ENCODE measurements at regions not wholly inside any gene's neighbourhood (a gene's known extent, or its start where the extent isn't known, plus 50 kb on each side); places are given as distances from the start of the nearest gene placed in this dataset.

GRCh38 chr13:99895444-99896368 is 75.9 kb downstream of the ZIC5 start:
- Histone ChIP-seq H2AFZ (ENCODE audit: low read depth, low read length) (no peak overlapping the region), H3K27ac (ENCODE audit: low read length) (no peak overlapping the region), H3K79me2 (ENCODE audit: low read length) (no peaks in the 10 kb centered on the region), H3K4me2 (ENCODE audit: low read length) (no peak overlapping the region), H4K20me1 (ENCODE audit: insufficient read depth, low read length) (no peaks in the 10 kb centered on the region), H3K36me3 (replicated peaks; ENCODE audit: low read depth, low read length) (no peaks in the 10 kb centered on the region), H3K9me3 (ENCODE audit: insufficient read depth, low read length) (no peaks in the 10 kb centered on the region), H3K4me1 (ENCODE audit: low read length) (peaks cover 21% of the 10 kb centered on the region), H3K27me3 (ENCODE audit: low read depth, low read length) (peaks cover 11% of the 10 kb centered on the region), H3K9ac (ENCODE audit: low read length) (no peak overlapping the region), H3K4me3 (ENCODE audit: low read length) (no peak overlapping the region)
- TF ChIP-seq CTCF (IDR thresholded peaks at IDR 0.05; ENCODE audit: low read depth, low read length) (no peak), EZH2phosphoT487 (IDR thresholded peaks at IDR 0.05; ENCODE audit: low read depth) (no peak)

GRCh38 chr13:99894840-99895443 is 76.6 kb downstream of the ZIC5 start:
- Histone ChIP-seq H3K4me2 (ENCODE audit: low read length) (no peak overlapping the region), H3K79me2 (ENCODE audit: low read length) (no peaks in the 10 kb centered on the region), H3K9me3 (ENCODE audit: insufficient read depth, low read length) (no peaks in the 10 kb centered on the region), H3K4me1 (ENCODE audit: low read length) (peaks cover 18% of the 10 kb centered on the region), H3K9ac (ENCODE audit: low read length) (no peak overlapping the region), H2AFZ (ENCODE audit: low read depth, low read length) (no peak overlapping the region), H3K4me3 (ENCODE audit: low read length) (no peak overlapping the region), H3K27me3 (ENCODE audit: low read depth, low read length) (peaks cover 11% of the 10 kb centered on the region), H4K20me1 (ENCODE audit: insufficient read depth, low read length) (no peaks in the 10 kb centered on the region), H3K36me3 (replicated peaks; ENCODE audit: low read depth, low read length) (no peaks in the 10 kb centered on the region), H3K27ac (ENCODE audit: low read length) (no peak overlapping the region)
- TF ChIP-seq CTCF (IDR thresholded peaks at IDR 0.05; ENCODE audit: low read depth, low read length) (no peak), EZH2phosphoT487 (IDR thresholded peaks at IDR 0.05; ENCODE audit: low read depth) (no peak)

GRCh38 chr13:99894105-99894839 is 77.3 kb downstream of the ZIC5 start:
- H3K79me2 ChIP-seq (ENCODE audit: low read length): no peaks in the 10 kb centered on the region
- H3K9ac ChIP-seq (ENCODE audit: low read length): no peak overlapping the region
- no peaks in the 10 kb centered on the region for H3K9me3 ChIP-seq (ENCODE audit: insufficient read depth, low read length)
- H3K4me3 ChIP-seq (ENCODE audit: low read length): no peak overlapping the region
- H3K4me2 ChIP-seq (ENCODE audit: low read length): no peak overlapping the region
- no peak for TF ChIP-seq EZH2phosphoT487 (IDR thresholded peaks at IDR 0.05; ENCODE audit: low read depth)
- TF ChIP-seq CTCF (IDR thresholded peaks at IDR 0.05; ENCODE audit: low read depth, low read length): no peak
- peaks cover 18% of the 10 kb centered on the region for H3K4me1 ChIP-seq (ENCODE audit: low read length)
- H4K20me1 ChIP-seq (ENCODE audit: insufficient read depth, low read length): no peaks in the 10 kb centered on the region
- no peak overlapping the region for H3K27ac ChIP-seq (ENCODE audit: low read length)
- no peaks in the 10 kb centered on the region for H3K36me3 ChIP-seq (replicated peaks; ENCODE audit: low read depth, low read length)
- H3K27me3 ChIP-seq (ENCODE audit: low read depth, low read length): peaks cover 11% of the 10 kb centered on the region
- H2AFZ ChIP-seq (ENCODE audit: low read depth, low read length): no peak overlapping the region

GRCh38 chr13:99893567-99893966 is 78.0 kb downstream of the ZIC5 start:
- Histone ChIP-seq H3K36me3 (replicated peaks; ENCODE audit: low read depth, low read length) (no peaks in the 10 kb centered on the region), H3K27ac (ENCODE audit: low read length) (no peak overlapping the region), H3K4me1 (ENCODE audit: low read length) (peaks cover 18% of the 10 kb centered on the region), H3K79me2 (ENCODE audit: low read length) (no peaks in the 10 kb centered on the region), H3K4me2 (ENCODE audit: low read length) (no peak overlapping the region), H3K9ac (ENCODE audit: low read length) (no peak overlapping the region), H3K27me3 (ENCODE audit: low read depth, low read length) (peaks cover 11% of the 10 kb centered on the region), H3K4me3 (ENCODE audit: low read length) (no peak overlapping the region), H4K20me1 (ENCODE audit: insufficient read depth, low read length) (no peaks in the 10 kb centered on the region), H2AFZ (ENCODE audit: low read depth, low read length) (no peak overlapping the region), H3K9me3 (ENCODE audit: insufficient read depth, low read length) (no peaks in the 10 kb centered on the region)
- TF ChIP-seq EZH2phosphoT487 (IDR thresholded peaks at IDR 0.05; ENCODE audit: low read depth) (no peak), CTCF (IDR thresholded peaks at IDR 0.05; ENCODE audit: low read depth, low read length) (no peak)
